ENCODE measurements at regions not wholly inside any gene's neighbourhood (a gene's known extent, or its start where the extent isn't known, plus 50 kb on each side); places are given as distances from the start of the nearest gene placed in this dataset.

- TF ChIP-seq, protein P1, sequence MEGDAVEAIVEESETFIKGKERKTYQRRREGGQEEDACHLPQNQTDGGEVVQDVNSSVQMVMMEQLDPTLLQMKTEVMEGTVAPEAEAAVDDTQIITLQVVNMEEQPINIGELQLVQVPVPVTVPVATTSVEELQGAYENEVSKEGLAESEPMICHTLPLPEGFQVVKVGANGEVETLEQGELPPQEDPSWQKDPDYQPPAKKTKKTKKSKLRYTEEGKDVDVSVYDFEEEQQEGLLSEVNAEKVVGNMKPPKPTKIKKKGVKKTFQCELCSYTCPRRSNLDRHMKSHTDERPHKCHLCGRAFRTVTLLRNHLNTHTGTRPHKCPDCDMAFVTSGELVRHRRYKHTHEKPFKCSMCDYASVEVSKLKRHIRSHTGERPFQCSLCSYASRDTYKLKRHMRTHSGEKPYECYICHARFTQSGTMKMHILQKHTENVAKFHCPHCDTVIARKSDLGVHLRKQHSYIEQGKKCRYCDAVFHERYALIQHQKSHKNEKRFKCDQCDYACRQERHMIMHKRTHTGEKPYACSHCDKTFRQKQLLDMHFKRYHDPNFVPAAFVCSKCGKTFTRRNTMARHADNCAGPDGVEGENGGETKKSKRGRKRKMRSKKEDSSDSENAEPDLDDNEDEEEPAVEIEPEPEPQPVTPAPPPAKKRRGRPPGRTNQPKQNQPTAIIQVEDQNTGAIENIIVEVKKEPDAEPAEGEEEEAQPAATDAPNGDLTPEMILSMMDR (IDR thresholded peaks at IDR 0.05) = no peak
- TF ChIP-seq POLR2A (IDR thresholded peaks at IDR 0.05) (no peak), POLR2AphosphoS5 (IDR thresholded peaks at IDR 0.05) (no peak)
Measured at GRCh38 chr5:17358031-17358430, 140.0 kb upstream of the TAF11L2 start.

Measured in breast epithelium (tissue), 3 donors.